Daoy (cell line): ENCODE measurements at regions not wholly inside any gene's neighbourhood (a gene's known extent, or its start where the extent isn't known, plus 50 kb on each side); places are given as distances from the start of the nearest gene placed in this dataset.
"Not testable (repeated sequence)": the region's sequence is repeated elsewhere in the genome, so short reads cannot be mapped to it uniquely, and the experiment has no call there.

Experiments used
- DNase-seq: peaks from one replicate; pipeline ENCODE4 v3.0.0-alpha.2; 2015; ENCODE audit warnings: low read depth

DNA sequence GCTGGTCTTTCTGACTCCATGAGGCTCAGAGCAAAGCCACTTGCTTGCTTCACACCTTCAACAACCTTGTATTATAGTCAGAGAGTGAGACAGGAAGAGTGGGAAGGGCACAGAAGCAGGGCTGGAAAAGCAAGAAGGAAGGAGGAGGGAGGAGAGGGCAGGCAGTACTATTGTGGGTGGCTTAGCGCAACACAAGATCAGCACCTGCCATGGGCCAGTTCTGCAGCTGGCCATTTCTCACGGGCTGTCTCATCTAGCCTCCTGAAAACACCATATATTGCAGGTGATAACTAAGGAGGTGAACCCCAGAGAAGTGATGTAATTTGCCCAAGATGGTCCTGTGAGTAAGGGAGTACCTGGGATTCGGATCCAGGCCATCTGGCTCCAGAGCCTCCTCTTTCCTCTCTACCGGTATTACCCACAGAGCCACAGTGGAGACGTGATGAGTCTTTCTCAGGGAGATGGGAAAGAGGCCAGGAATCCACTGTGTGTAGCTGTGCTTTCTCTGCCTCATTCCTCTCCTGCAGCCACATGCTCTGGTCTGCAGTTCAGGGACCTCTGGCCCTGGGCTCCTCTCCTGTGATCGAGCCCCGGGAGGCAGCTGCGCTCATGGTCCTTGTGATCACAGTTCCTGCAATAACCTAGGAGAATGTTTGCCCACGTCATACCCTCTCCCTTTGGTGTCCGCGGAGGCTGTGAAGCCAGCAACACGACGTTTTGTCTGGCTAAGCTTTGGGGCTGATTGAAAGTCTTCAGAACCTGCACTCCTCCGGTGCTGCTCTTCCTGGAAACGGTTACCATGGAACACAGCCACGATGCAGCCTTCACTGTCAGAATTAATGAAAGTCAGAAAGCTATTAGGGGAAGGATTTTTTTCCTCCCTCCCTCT, 178.1 kb upstream of the CCL2 start:
- DNase-seq, result no peak

DNA sequence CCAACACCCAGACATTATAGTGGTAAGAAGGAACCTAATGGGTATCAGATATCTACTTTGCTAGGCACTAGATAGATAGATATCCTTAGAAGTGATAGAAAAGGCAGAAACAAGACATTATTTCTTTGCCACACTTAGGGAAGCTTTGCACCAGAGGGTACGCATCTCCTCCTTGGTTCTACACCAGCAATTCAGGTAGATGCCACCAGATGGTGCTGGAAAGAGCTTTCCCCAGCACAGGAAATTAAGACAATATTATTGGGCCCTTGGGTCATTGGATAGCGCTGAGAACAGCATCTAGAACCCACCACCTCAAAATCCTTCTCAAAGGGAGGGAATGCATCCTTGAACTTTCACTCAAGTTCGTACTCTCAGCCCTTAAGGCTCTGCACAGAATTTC, 173.8 kb upstream of the CCL2 start:
- DNase-seq, result peak; percentile 30

DNA sequence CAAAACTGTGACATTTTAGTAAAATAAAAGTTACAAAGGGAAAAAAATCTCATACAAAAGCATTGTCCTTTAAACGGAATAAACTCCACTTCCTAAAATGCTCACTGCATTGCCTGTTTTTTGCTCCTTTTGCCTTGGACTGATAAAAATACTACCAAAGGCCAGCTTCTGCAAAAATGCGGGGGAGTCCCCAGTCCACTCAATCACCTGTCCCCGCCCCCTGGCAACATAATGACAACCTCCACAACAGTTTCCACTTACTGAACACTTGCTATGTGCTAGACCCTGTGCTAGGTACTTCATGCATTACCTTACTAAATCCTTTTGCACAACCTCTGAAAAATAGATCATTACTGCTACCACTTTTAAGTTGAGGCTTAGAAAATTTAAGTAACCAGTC, 172.7 kb upstream of the CCL2 start:
- DNase-seq, result no peak

DNA sequence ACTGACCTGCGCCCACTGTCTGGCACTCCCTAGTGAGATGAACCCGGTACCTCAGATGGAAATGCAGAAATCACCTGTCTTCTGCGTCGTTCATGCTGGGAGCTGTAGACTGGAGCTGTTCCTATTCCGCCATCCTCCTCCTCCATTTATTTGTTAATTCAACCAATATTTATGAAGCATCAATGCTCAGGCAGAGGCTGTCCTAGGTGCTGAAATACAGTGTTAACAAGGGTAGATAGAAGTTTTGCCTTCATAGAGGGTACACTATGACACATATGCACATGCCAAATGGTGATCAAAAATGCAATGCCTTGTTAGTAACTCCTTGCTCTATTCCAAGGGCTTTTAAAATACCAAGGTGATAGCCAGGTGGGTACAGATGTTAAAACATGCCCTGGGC, 166.0 kb upstream of the CCL2 start:
- DNase-seq, result not testable (repeated sequence)

DNA sequence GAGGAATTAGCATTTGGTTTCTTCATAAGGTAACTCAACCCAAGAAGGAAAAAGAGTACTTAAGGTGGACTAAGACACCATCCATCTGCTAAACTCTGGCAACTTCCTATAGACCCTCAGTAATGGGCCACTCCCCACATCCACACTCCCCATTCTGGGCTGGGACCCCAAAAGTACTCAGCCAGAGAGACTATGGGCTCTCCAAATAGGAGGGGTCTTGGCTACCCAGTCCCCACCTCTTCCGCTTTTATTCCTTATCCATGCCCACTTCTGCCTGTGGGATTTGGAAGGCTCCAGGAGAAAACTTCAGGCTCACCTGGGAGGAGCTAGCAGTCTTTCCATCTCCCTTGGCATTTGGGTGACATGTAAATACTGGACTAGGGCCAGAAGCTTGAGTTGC, 164.5 kb upstream of the CCL2 start:
- no peak for DNase-seq

DNA sequence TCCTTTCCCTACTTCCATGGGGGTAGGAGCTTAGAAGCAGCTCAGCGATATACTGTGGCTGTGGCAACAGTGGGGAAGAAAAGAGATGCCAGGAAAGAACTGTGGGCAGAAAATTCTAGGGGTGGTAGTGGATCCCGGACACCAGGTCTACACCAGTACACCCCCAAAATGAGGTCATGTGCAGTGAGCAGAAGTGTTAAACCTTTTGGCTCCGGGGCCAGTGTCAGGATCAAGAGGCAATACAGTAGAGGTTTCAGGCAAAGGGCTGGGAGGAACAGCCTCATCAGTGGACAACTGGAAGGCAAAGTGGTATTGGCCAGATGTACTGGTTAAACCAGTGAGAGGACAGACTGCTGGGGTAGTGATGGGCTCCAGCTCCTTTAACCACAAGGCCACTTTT, 163.1 kb upstream of the CCL2 start:
- DNase-seq, result no peak

DNA sequence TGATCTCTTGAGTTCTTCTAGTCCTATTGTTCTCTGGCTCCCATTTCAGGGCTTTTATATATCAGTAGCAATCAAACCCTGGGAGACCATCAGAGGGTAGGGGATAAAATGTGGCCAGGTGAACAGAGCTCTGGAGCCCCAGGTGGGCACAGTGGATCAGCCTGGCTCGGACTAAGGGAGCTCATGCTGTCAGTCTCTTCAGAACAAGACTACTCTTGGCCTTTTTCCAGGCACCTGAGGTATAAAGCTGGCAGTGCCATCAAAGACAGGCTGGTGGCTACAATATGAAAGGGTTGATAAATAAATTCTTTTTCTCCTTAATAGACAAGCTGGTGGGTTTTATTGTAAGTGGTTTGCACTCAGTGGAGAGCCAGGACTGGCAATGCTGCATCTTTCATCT, 160.0 kb upstream of the CCL2 start:
- no peak for DNase-seq

DNA sequence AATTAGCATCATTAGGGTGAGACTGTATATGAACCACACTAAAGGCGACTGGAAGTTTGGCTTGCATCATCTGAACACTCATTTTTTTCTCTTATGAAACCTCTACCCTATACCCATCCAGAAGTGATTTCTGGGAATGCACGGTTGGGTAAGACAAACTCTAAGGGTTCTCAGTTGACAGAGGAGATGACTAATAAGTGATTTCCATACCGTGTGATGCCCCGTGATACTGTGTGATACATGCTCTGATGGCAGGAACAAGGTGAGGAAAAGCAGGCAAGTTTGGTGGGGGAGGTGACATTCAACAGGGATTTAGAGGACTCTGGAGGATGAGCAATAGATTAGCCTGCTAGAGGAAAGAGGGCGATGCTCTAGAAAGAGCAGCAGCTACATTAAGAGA, 156.4 kb upstream of the CCL2 start:
- DNase-seq, result peak; percentile 48

DNA sequence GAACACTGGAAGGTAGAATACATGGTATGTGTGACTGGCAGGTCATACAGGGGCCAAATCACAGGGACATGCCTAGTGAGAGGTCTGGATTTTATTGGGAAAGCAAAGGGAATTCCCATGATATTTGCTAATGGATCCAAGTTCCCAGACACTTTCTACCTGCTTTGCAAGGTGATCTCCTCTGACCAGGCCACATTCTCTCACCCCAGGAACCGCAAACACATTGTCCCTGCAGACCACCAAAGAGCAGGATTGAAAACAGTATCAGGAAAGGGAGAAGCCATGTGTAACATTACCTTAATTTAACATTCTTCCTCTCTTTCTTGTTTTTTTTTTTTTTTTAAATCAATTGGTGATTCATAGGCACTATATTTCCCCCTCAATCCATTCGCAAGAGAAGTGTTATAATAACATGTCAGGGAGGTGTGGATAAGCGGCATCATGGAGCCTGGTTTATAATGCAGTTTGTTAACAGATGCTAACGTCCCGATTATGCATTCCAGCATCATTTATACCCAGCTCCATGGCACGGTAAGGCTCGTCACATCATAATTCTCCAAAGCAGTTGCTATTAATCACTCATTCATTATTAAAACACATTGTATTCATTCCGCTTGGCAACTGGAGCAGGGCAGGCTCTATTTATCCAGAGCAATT, 155.1 kb upstream of the CCL2 start:
- DNase-seq, result no peak

DNA sequence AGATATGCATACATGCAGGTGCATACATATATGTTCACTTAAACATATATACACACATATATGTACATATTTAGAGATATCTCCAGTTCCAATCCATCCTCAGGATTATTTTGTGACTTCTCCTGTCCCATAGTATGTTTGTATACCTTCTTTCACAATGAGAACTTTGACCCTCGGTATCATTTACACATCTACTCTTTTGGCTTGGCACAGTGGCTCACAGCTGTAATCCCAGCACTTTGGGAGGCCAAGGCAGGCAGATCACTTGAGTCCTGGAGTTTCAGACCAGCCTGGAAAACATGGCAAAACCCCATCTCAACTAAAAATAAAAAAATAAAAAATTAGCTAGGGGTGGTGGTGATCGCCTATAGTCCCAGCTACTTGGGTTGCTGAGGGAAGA, 148.1 kb upstream of the CCL2 start:
- no peak for DNase-seq

DNA sequence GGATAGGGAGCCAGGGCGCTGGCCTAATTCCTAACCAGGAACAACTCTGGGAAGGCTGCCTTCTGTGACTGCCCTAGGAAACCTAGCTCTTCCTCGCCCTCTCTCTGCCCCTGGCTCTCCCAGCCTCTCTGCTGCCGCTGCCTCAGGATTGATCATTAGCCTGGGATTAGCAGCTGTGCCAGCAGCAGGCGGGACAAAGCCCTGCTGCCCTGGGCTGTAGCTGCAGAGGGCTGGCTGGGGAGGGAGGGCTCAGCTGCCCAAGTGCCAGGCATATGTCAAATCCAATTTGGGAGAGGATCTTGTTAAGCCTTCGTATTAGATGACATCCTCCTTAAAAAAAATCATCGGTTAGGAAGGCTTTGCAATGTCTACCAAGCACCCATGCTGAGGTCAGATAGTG, 144.8 kb upstream of the CCL2 start:
- DNase-seq, result no peak

DNA sequence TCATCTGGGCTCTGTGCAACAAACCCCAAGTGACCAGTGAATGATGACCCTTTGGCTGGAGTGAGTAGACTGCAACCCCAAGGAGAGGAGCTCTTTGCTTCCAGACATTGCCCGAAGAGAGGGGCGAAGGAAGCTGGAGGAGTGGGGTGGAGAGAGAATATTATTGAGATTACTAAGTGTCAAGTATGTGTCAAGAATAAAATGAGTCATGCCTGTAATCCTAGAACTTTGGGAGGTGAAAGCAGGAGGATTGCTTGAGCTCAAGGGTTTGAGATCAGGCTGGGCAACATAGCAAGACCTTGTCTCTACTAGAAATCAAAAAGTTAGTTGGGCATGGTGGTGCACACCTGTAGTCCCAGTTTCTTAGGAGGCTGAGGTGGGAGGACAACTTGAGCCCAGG, 142.0 kb upstream of the CCL2 start:
- peak; percentile 39 for DNase-seq

DNA sequence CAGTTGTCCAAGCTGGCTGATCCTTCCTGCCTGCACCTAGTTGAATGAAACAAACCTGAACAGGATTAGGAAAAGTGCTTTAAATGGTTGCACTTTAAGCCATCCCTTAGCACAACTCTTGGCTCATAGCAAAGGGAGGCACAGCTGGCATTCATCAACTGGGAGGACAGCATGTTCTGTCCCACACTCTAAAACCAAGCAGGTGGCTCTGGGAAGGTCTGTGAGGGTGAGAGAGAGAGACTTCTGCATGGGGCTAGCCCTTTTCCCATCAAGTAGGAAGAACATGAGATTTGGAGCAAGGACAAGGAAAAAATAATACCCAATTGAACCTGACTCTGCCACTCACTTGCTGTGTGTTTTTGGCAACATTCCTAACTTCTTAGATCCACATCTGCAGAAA, 140.9 kb upstream of the CCL2 start:
- no peak for DNase-seq

DNA sequence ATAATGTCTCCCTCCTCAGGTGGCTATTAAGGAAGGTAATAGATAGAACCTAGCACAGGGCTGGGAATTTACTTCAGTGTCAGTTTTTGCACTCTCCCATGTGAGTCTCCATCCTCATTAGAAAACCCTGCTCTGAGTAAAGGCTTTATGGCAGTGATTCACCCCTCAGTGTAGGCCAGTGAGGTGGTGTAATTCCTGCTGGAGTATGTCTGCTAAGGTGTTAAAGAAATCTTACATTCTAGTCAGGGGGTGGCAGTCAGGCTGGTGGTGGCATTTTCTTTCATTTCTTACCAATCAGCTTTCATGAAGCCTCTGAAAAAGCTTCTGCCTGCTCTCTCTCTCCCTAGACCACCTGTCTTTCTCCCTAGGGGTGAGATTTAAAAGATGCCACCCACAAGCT, 138.8 kb upstream of the CCL2 start:
- no peak for DNase-seq

DNA sequence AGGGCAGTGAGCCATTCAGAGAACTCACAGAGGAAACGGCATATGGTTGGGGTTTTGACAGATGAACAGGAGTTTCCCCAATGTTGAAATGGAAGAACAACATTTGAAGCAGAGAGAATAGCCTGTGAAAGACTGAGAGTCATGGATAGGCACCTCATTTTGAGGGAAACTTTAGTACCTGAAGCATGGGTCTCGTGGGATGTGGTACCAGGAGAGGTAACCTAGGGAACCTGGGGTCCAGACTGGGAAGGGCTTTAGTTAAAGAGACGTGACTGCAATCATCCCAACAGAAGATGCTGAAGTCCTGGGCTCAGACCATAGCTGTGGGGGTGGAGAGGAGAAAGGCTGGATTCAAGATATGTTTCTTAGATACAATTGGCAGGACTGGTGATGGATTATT, 137.8 kb upstream of the CCL2 start:
- DNase-seq, result no peak

DNA sequence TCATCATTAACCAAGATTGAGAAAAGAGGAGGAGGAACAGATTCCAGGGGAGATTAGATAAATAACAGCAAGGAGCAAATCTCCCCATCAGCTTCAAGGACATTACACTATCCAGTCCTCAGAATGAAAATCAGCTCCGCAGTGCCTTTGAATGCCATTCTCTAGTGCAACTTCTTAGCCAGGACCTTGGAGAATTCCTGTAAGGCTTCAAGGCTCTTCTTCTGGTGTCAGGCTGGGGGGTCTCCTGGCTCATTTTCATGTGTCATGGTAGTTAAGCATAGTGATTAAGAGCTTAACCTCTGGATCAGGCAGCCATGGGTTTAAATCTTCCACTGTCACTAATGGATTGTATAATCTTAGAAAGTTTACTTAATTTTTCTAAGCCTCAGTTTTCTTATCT, 137.3 kb upstream of the CCL2 start:
- no peak for DNase-seq

DNA sequence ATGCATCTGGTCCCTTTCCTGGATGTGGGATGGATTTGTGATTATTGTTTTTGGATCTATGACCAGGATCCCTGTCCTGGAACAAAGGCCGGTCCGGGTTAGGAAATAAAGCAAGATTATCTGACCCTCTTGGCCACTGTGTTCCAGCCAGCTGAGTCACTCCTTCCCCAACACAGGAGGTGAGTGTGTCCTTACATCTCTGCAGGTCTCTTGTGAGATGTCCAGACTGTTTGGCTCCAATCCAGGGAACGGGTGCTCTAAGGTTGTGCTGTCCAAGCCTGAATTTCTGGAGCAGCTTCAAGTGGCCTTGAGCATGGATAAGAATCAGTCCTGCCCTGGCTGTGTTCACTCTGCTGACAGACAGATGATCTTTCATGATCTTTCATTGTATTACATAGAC, 136.5 kb upstream of the CCL2 start:
- DNase-seq, result no peak

DNA sequence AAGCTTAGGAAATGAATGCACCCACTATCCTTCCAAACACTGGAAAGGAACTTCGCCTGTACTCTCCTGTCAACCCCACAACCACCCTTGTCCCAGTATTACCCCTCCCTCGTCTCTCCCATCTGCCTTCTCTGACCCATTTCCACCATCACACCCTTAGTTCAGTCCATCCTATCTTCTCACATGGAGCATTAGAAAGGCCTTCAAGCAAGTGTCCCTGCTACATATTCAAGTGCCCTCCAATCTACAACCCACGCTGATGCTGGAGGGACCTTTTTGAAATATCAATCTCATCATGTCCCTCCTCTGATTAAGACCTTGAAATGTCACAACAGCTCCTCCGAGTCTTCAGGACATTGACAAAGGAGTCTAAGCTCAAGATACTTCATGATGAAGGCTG, 133.8 kb upstream of the CCL2 start:
- no peak for DNase-seq

DNA sequence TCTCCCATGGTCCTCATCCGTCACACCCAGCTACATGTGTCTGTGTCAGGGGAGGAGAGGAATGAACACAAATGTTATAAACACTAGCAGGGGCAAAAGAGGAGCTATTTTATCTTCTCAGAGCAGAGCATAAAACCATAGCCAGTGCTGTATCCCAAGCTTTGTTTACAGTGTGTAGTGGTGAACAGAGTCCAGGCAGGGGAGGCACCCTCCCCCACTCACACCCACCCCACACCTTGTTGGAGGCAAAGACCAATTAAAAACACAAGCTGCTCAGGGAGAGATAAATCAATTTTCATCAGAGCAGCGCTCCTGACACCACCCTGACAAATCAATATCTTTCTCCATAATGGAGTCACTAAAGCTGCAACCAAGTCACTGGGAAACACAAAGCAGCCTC, 132.6 kb upstream of the CCL2 start:
- DNase-seq, result no peak

DNA sequence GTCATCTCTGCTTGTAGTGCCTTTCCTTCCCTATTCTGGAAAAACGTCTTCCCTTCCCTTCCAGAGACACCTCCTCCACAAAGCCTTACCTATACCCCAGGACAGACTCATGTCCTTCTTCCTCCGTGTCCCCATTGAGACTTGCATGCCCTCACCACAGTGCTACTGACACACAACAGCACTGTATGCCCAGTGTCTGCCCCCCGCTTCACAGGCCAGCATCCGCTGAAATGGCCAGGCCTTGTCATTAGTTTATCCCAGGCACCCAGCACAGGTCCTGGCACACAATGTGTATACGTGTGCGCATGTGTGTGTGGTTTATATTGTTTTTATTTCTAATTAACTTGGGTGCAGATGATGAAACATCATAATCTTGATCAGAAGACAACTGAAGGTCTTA, 130.1 kb upstream of the CCL2 start:
- DNase-seq, result no peak

DNA sequence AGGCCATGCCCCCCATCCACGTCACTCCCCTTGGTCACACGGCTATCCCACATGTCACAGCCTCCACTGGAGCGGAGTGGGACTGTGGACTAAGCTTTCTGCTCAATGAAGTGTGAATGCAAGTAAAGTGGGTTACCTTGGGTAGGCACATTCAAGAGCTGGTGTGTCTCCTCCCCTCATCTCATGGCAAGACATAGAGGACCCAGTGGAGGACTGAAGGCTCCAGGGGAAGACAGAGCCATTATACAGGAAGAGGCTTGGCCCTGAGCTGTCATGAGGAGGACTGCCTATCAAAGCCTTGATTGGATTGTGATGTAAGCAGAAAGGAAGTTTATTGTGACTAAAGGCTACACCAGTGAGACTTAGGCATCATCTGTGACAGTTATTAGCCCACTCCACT, 129.2 kb upstream of the CCL2 start:
- no peak for DNase-seq

DNA sequence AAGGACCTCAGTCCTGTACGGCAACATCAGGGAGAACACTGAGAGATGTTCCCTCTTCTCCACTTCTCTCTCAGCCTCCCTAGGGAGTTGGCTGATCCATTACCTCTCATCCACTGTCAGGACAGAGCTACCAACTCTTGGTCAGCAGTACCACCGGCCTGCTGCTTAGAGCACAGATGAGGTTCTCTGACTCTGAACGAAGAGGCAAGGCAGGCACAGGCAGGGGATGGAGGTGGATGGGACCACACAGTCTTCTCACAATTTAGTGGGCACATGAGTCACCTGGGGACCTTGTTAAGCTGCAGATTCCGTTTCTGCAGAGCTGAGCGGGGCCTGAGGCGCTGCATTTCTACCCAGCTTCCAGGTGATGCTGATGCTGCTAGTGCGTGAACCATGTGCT, 128.6 kb upstream of the CCL2 start:
- no peak for DNase-seq

DNA sequence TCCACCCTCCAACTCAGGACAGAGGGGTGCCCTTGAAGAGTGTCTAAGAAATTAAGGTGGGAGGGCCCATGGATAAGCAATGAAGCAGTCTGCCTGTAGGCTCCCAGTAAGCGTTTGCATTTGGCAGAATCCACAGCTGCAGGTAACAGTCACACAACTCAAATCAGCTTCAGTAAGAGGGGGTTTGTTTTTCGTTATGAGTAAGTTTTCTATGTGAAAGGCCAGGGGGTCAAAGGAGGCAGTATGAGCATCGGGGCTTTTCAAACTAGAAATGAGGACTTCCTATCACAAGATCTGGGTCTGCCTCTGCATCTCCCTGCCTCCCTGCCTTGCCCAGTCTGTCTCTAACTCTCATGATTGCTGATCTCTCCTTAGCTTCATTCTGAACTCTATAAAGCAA, 128.1 kb upstream of the CCL2 start:
- DNase-seq, result no peak

DNA sequence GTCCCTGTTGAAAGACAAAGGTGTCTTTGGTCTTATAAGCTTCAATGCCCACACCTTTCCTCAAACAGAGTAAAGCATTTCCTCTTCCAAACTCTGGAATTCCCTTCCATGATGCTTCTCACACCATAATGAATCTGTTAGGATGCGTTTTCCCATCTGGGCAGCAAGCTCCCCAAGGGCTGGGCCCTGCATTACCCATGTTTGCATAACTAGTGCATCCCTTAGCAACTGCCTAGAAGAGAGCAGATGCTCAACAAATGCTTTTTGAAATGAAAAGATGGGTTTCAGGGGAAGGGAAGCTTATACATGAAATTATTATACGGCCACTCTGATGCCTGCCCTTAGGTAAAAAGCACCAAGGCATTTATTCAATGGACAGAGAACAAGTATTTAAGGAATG, 124.5 kb upstream of the CCL2 start:
- DNase-seq, result no peak
